ENCODE measurements at regions not wholly inside any gene's neighbourhood (a gene's known extent, or its start where the extent isn't known, plus 50 kb on each side); places are given as distances from the start of the nearest gene placed in this dataset.

DNA sequence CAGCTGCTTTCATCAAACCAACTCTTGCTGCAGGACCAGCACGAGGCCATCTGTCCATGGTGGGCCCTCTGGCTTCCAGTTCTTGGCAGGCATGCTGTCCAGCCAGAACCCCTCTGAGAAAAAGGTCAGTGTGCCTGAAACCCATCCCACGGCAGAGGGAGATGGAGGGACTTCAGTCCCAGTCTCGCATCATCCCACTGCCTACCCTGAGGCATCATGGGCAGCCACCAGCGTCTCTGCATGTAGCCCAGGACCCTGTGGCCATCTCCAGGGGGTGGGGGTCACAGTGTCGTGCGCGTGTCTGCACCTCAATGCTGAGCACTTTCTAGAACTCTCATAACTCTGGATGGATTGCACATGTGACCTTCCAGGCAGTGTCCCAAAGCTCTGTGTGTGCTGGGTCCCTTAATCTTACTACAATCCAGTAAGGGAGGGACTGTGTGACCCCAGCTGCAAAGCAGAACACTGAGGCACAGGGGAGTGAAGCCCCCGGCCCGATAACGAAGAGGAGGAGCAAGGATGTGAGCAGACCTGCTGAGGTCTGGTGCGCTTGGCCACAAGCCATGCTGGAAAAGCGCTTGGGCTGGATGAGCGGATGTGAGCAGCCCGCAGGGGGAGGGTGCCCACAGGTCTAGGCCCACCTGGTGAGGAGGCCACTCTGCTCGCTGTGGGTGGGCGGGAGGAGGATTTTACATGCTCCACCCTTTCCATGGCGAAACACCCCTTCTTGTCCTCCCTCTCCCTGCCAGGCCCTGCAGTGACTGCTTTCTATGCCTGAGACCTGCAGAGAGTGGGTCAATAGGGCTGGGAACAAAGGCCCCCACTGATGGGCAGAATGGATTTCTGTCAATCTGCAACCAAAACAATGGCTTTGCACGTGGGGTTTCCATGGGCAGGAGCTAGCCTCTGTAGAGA is 1401.0 kb downstream of the BRD1 start:
- TF ChIP-seq POLR2A (IDR thresholded peaks at IDR 0.05) (no peak), POLR2AphosphoS5 (IDR thresholded peaks at IDR 0.05) (no peak)
- TF ChIP-seq, protein P1, sequence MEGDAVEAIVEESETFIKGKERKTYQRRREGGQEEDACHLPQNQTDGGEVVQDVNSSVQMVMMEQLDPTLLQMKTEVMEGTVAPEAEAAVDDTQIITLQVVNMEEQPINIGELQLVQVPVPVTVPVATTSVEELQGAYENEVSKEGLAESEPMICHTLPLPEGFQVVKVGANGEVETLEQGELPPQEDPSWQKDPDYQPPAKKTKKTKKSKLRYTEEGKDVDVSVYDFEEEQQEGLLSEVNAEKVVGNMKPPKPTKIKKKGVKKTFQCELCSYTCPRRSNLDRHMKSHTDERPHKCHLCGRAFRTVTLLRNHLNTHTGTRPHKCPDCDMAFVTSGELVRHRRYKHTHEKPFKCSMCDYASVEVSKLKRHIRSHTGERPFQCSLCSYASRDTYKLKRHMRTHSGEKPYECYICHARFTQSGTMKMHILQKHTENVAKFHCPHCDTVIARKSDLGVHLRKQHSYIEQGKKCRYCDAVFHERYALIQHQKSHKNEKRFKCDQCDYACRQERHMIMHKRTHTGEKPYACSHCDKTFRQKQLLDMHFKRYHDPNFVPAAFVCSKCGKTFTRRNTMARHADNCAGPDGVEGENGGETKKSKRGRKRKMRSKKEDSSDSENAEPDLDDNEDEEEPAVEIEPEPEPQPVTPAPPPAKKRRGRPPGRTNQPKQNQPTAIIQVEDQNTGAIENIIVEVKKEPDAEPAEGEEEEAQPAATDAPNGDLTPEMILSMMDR (IDR thresholded peaks at IDR 0.05 in 8 of 11, conservative IDR thresholded peaks at IDR 0.05 in 3 of 11) = no peak
- H3K36me3 ChIP-seq = no peaks in the 10 kb centered on the region
- H3K4me1 ChIP-seq = no peaks in the 10 kb centered on the region
- H3K27ac ChIP-seq = no peak overlapping the region
- intact Hi-C loops (cut with DNase I; ENCODE audit: low total_unique reads) = no loop called here
- no peaks in the 10 kb centered on the region for H3K9me3 ChIP-seq
- WGBS, 5 donors = 79 to 83% (median 81%) methylated on average over 18 of the region's 18 CpGs
- no peak overlapping the region for H3K4me3 ChIP-seq
- DNase-seq = no peak
- H3K27me3 ChIP-seq (replicated peaks in 1 of 7) = peaks cover 0 to 72% (median 0%) of the 10 kb centered on the region in 7 donors

DNA sequence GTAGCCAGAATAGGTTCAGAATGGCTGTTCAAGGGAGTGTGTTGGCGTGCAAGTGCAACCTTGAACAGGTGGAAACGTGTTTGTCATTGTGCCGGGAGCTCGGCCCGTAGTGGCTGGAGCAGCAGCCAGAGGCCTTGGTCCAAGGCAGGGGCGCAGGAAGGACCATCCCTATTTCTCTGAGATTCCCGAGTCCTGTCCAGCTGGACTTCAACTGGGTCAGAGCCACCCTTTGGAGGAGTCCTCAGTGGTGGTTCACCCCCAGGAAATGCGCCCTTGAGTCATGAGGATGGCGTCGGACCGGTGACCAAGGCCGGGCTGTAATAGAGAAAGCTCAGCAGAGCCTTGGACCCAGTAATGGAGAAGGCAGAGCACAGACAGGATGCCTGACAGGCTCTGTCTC is 1402.0 kb downstream of the BRD1 start:
- H3K4me1 ChIP-seq = no peaks in the 10 kb centered on the region
- WGBS, 5 donors = 84 to 93% (median 86%) methylated on average over 10 to 12 of the region's 12 CpGs
- peaks cover 0 to 72% (median 0%) of the 10 kb centered on the region in 7 donors for H3K27me3 ChIP-seq (replicated peaks in 1 of 7)
- H3K4me3 ChIP-seq = no peak overlapping the region
- DNase-seq = no peak
- H3K27ac ChIP-seq = no peak overlapping the region
- intact Hi-C loops (cut with DNase I; ENCODE audit: low total_unique reads) = no loop called here
- no peaks in the 10 kb centered on the region for H3K36me3 ChIP-seq
- no peaks in the 10 kb centered on the region for H3K9me3 ChIP-seq
- TF ChIP-seq, protein P1 (IDR thresholded peaks at IDR 0.05 in 8 of 11, conservative IDR thresholded peaks at IDR 0.05 in 3 of 11) = no peak

DNA sequence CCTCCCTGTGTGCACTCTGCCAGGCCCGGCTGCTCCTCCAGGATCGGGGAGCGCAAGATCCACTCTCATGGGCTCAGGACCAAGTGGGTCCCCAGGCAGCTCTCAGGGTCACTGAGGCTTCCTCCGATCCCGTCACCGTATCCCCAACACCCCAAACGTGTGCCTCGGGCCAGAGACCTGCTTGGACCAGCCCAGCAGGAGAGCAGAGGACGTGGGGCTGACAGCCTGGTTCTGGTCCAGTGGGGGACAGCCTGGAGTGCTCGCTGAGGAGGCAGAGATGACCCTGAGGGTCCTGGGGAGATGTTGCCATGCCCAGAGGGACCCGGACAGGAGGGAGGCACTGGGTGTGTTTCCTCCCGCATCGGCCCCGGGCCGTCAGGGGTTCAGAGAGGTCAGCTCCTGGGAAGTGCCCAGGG is 1402.6 kb downstream of the BRD1 start:
- TF ChIP-seq, protein P1 (IDR thresholded peaks at IDR 0.05 in 8 of 11, conservative IDR thresholded peaks at IDR 0.05 in 3 of 11) = no peak
- TF ChIP-seq POLR2A (IDR thresholded peaks at IDR 0.05) = no peak
- no peak for TF ChIP-seq POLR2AphosphoS5 (IDR thresholded peaks at IDR 0.05)
- no peak for DNase-seq
- intact Hi-C loops (cut with DNase I; ENCODE audit: low total_unique reads) = no loop called here
- H3K36me3 ChIP-seq = no peaks in the 10 kb centered on the region
- no peak overlapping the region for H3K27ac ChIP-seq
- 82 to 92% (median 84%) methylated on average over 7 to 15 of the region's 15 CpGs for WGBS, 5 donors
- peaks cover 0 to 69% (median 0%) of the 10 kb centered on the region in 7 donors for H3K27me3 ChIP-seq (replicated peaks in 1 of 7)
- no peaks in the 10 kb centered on the region for H3K9me3 ChIP-seq
- no peak overlapping the region for H3K4me3 ChIP-seq
- H3K4me1 ChIP-seq = no peaks in the 10 kb centered on the region

DNA sequence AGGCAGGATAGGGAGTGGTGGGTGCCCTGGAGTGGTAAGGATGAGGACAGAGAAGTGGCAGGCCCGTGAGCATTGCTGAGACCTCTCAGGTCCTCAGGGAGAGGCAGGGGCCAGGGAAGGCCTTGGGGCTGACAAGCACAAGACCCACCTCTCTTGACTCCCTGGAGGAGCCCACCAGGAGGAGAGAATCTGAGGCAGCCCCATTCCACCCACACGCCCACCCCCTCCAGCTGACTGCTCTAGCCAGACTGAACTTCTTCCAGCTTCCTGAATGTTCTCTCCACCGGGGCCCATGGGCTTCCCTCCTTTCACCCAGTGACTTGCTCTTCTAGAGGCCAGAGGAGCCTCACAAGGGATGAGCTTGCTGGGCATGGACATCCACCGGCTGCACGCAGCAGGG is 1403.0 kb downstream of the BRD1 start:
- H3K9me3 ChIP-seq = no peaks in the 10 kb centered on the region
- peaks cover 0 to 64% (median 0%) of the 10 kb centered on the region in 7 donors for H3K27me3 ChIP-seq (replicated peaks in 1 of 7)
- H3K4me3 ChIP-seq = no peak overlapping the region
- TF ChIP-seq POLR2AphosphoS5 (IDR thresholded peaks at IDR 0.05) (no peak), POLR2A (IDR thresholded peaks at IDR 0.05) (no peak)
- TF ChIP-seq, protein P1 (IDR thresholded peaks at IDR 0.05 in 8 of 11, conservative IDR thresholded peaks at IDR 0.05 in 3 of 11) = no peak
- no peak for DNase-seq
- WGBS, 5 donors = 66 to 71% (median 68%) methylated on average over 5 of the region's 5 CpGs
- intact Hi-C loops (cut with DNase I; ENCODE audit: low total_unique reads) = no loop called here
- H3K27ac ChIP-seq = no peak overlapping the region
- H3K36me3 ChIP-seq = no peaks in the 10 kb centered on the region
- no peaks in the 10 kb centered on the region for H3K4me1 ChIP-seq

All from spleen (tissue), 11 donors.